HG02885 (cell line): ENCODE measurements at regions not wholly inside any gene's neighbourhood (a gene's known extent, or its start where the extent isn't known, plus 50 kb on each side); places are given as distances from the start of the nearest gene placed in this dataset.
"Not testable (repeated sequence)": the region's sequence is repeated elsewhere in the genome, so short reads cannot be mapped to it uniquely, and the experiment has no call there.

Source experiments
- ATAC-seq: cut with Tn5 transposase; IDR thresholded peaks from one replicate; pipeline ENCODE4 v1.9.1; 2021; ENCODE audit warnings: mild to moderate bottlenecking; ENCODE audit not compliant: unreplicated experiment, poor library complexity

- ATAC-seq: not testable (repeated sequence)
Measured at GRCh38 chr9:41367301-41367700, 178.2 kb upstream of the ZNG1F start.

GRCh38 chr9:41361790-41362189 is 172.7 kb upstream of the ZNG1F start:
- ATAC-seq: not testable (repeated sequence)

GRCh38 chr9:41359116-41359515 is 170.0 kb upstream of the ZNG1F start:
- ATAC-seq: peak; percentile 50

- ATAC-seq: not testable (repeated sequence)
Measured at GRCh38 chr9:41358682-41359081, 169.6 kb upstream of the ZNG1F start.

GRCh38 chr9:41357918-41358404 is 168.8 kb upstream of the ZNG1F start:
- not testable (repeated sequence) for ATAC-seq

GRCh38 chr9:41357350-41357748 is 168.2 kb upstream of the ZNG1F start:
- not testable (repeated sequence) for ATAC-seq

GRCh38 chr9:41356588-41357349 is 167.7 kb upstream of the ZNG1F start:
- not testable (repeated sequence) for ATAC-seq

- not testable (repeated sequence) for ATAC-seq
Measured at GRCh38 chr9:41355712-41356450, 166.8 kb upstream of the ZNG1F start.

GRCh38 chr9:41354978-41355377 is 165.9 kb upstream of the ZNG1F start:
- ATAC-seq: not testable (repeated sequence)

- ATAC-seq: not testable (repeated sequence)
Measured at GRCh38 chr9:41354060-41354934, 165.2 kb upstream of the ZNG1F start.

GRCh38 chr9:41353026-41353425 is 163.9 kb upstream of the ZNG1F start:
- not testable (repeated sequence) for ATAC-seq

GRCh38 chr9:41352390-41352789 is 163.3 kb upstream of the ZNG1F start:
- ATAC-seq: not testable (repeated sequence)

GRCh38 chr9:41347893-41348292 is 158.8 kb upstream of the ZNG1F start:
- not testable (repeated sequence) for ATAC-seq

GRCh38 chr9:41332562-41332961 is 143.4 kb upstream of the ZNG1F start:
- not testable (repeated sequence) for ATAC-seq

- ATAC-seq: not testable (repeated sequence)
Measured at GRCh38 chr9:41321277-41321676, 132.2 kb upstream of the ZNG1F start.

GRCh38 chr9:41308953-41309352 is 119.8 kb upstream of the ZNG1F start:
- ATAC-seq: not testable (repeated sequence)

GRCh38 chr9:41285744-41286143 is 96.6 kb upstream of the ZNG1F start:
- ATAC-seq: not testable (repeated sequence)

- not testable (repeated sequence) for ATAC-seq
Measured at GRCh38 chr9:41280299-41281238, 91.5 kb upstream of the ZNG1F start.

- ATAC-seq: not testable (repeated sequence)
Measured at GRCh38 chr9:41279437-41279836, 90.3 kb upstream of the ZNG1F start.
